Astrocyte (in vitro differentiated cells and primary cell): ENCODE measurements at regions not wholly inside any gene's neighbourhood (a gene's known extent, or its start where the extent isn't known, plus 50 kb on each side); places are given as distances from the start of the nearest gene placed in this dataset.

ENCODE experiments used
- DNase-seq: peaks from one replicate; pipeline ENCODE4 v3.0.0-alpha.2; 2010; ENCODE audit warnings: low read depth
- FAIRE-seq: peaks from 2 replicates; lab custom pipeline; 2011; peaks lifted over from hg19 to GRCh38; lab: Jason Lieb, UNC
- H2AFZ ChIP-seq: 2 replicates; pipeline ENCODE4 v1.6.0; 2012; ENCODE audit warnings: low read depth, low read length, inconsistent platforms
- H3K27ac ChIP-seq: 2 replicates; pipeline ENCODE4 v1.5.1; 2011; ENCODE audit warnings: low read depth, low read length, inconsistent platforms
- H3K27me3 ChIP-seq: 2 replicates; pipeline ENCODE4 v1.6.0; 2011; ENCODE audit warnings: low read length, inconsistent platforms; ENCODE audit not compliant: insufficient read depth
- H3K36me3 ChIP-seq: 2 replicates; pipeline ENCODE4 v1.5.1; 2011; ENCODE audit warnings: low read length, inconsistent platforms; ENCODE audit not compliant: insufficient read depth
- H3K4me1 ChIP-seq: 2 replicates; pipeline ENCODE4 v1.5.1; 2011; ENCODE audit warnings: low read length, inconsistent platforms; ENCODE audit not compliant: insufficient read depth
- H3K4me2 ChIP-seq: 2 replicates; pipeline ENCODE4 v1.6.0; 2012; ENCODE audit warnings: low read length, inconsistent platforms
- H3K4me3 ChIP-seq: 2 replicates; pipeline ENCODE4 v1.5.1; 2011; ENCODE audit warnings: low read depth, mild to moderate bottlenecking, low read length, inconsistent platforms; ENCODE audit not compliant: insufficient read depth
- H3K79me2 ChIP-seq: 2 replicates; pipeline ENCODE4 v1.6.0; 2012; ENCODE audit warnings: mild to moderate bottlenecking, low read length, inconsistent platforms; ENCODE audit not compliant: insufficient read depth
- H3K9ac ChIP-seq: 2 replicates; pipeline ENCODE4 v1.6.0; 2012; ENCODE audit warnings: mild to moderate bottlenecking, low read length, inconsistent platforms
- H3K9me3 ChIP-seq: 2 replicates; pipeline ENCODE4 v1.5.1; 2012; ENCODE audit warnings: low read depth, mild to moderate bottlenecking, low read length, inconsistent platforms; ENCODE audit not compliant: insufficient read depth
- H4K20me1 ChIP-seq: 2 replicates; pipeline ENCODE4 v1.6.0; 2012; ENCODE audit warnings: low read length, inconsistent platforms; ENCODE audit not compliant: insufficient read depth
- H3K27ac Mint-ChIP-seq: one replicate; pipeline ENCODE4 v1.8.0; 2021; ENCODE audit warnings: mild to moderate bottlenecking, mixed read lengths; ENCODE audit not compliant: unreplicated experiment
- H3K27me3 Mint-ChIP-seq: one replicate; pipeline ENCODE4 v1.8.0; 2021; ENCODE audit warnings: low read depth, mixed read lengths; ENCODE audit not compliant: unreplicated experiment
- H3K36me3 Mint-ChIP-seq: one replicate; pipeline ENCODE4 v1.8.0; 2021; ENCODE audit warnings: low read depth, mixed read lengths; ENCODE audit not compliant: unreplicated experiment
- H3K4me1 Mint-ChIP-seq: one replicate; pipeline ENCODE4 v1.8.0; 2021; ENCODE audit warnings: low read depth, mixed read lengths; ENCODE audit not compliant: unreplicated experiment
- H3K4me3 Mint-ChIP-seq: one replicate; pipeline ENCODE4 v1.8.0; 2021; ENCODE audit warnings: mild to moderate bottlenecking, moderate library complexity, mixed read lengths; ENCODE audit not compliant: unreplicated experiment
- H3K9me3 Mint-ChIP-seq: one replicate; pipeline ENCODE4 v1.8.0; 2021; ENCODE audit warnings: mild to moderate bottlenecking, mixed read lengths; ENCODE audit not compliant: unreplicated experiment
- CTCF ChIP-seq: IDR thresholded peaks from 2 replicates; pipeline ENCODE4 v1.5.1; 2011; ENCODE audit warnings: low read depth, mild to moderate bottlenecking, inconsistent platforms, low read length, moderate library complexity; ENCODE audit not compliant: insufficient read depth
- EZH2 ChIP-seq: IDR thresholded peaks from 2 replicates; pipeline ENCODE4 v1.6.1; 2012; ENCODE audit warnings: mild to moderate bottlenecking, low read length, inconsistent platforms; ENCODE audit not compliant: insufficient read depth

GRCh38 chrX:73508861-73509260, 54.1 kb upstream of the CHIC1 start:
- Histone ChIP-seq H2AFZ (no peak overlapping the region), H4K20me1 (no peaks in the 10 kb centered on the region), H3K27ac (no peak overlapping the region), H3K36me3 (no peaks in the 10 kb centered on the region), H3K4me3 (no peak overlapping the region), H3K4me1 (no peaks in the 10 kb centered on the region), H3K9ac (no peak overlapping the region), H3K4me2 (no peak overlapping the region), H3K79me2 (no peaks in the 10 kb centered on the region), H3K27me3 (no peaks in the 10 kb centered on the region), H3K9me3 (no peaks in the 10 kb centered on the region)
- peak; percentile 20 for FAIRE-seq
- no peak for DNase-seq
- Mint-ChIP-seq H3K4me1 (no peaks in the 10 kb centered on the region), H3K4me3 (no peak overlapping the region), H3K9me3 (no peaks in the 10 kb centered on the region), H3K27me3 (no peaks in the 10 kb centered on the region), H3K36me3 (no peaks in the 10 kb centered on the region), H3K27ac (no peak overlapping the region)
- TF ChIP-seq CTCF, result no peak
- TF ChIP-seq EZH2, result no peak
